H7 (cell line): ENCODE measurements at regions not wholly inside any gene's neighbourhood (a gene's known extent, or its start where the extent isn't known, plus 50 kb on each side); places are given as distances from the start of the nearest gene placed in this dataset.
A peak's percentile ranks its signal among the peaks of the same experiment; 100 is the strongest.

Source experiments
- DNase-seq: peaks from one replicate; pipeline ENCODE4 v3.0.0; 2012
- H3K27me3 ChIP-seq: 2 replicates; pipeline ENCODE4 v1.6.0; 2011; ENCODE audit warnings: mild to moderate bottlenecking, low read length; ENCODE audit not compliant: control insufficient read depth, insufficient read depth
- H3K36me3 ChIP-seq: replicated peaks from 2 replicates; pipeline ENCODE4 v1.5.1; 2011; ENCODE audit warnings: low read length; ENCODE audit not compliant: control insufficient read depth, insufficient read depth
- H3K4me3 ChIP-seq: 2 replicates; pipeline ENCODE4 v1.5.1; 2011; ENCODE audit warnings: low read depth, mild to moderate bottlenecking, control low read depth, low read length, moderate library complexity; ENCODE audit not compliant: insufficient read depth

DNA sequence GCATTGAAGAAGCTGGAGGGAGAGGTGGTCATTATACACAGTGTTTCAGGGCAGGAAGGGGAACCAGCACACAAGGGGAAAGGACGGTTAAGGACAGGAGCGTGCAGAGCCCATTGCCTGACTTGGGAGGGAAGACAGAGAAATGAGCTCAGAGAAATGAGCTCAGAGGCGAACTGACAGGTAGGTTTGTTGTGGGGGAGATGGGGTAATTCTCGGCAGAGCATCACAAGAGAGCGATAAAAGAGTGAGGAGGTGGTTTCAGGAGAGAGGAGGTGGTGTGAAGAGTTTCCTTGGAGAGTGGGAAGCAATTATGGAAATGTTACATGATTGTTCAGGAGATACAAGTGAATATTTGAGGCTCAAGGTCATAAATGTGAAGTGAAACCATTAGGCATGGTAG is 61.0 kb downstream of the MRGPRX1 start:
- DNase-seq = no peak
- Histone ChIP-seq H3K36me3 (no peaks in the 10 kb centered on the region), H3K4me3 (no peak overlapping the region), H3K27me3 (no peaks in the 10 kb centered on the region; the same call in 1 of the 2 replicates)

DNA sequence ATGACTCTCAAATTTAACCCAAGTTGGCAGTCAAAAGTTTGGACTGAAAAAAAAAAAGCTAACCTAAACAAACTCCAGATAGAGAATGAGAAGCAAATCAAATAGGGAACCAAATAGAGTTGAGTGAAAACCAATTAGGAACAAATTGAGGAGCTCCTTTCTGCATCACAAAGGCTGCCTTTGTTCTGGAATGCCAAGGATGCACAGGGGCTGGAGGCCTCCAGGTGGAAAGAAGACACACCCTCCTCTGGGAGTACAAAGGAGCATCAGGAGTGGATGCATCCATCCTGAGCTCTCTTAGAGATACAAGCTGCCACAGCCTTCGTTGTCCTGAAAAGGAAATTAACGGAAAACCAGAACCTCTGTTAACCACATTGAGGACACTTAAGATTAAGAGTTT is 73.3 kb downstream of the MRGPRX1 start:
- H3K4me3 ChIP-seq = no peak overlapping the region
- H3K36me3 ChIP-seq = no peaks in the 10 kb centered on the region
- H3K27me3 ChIP-seq = no peaks in the 10 kb centered on the region
- DNase-seq = peak; percentile 45

DNA sequence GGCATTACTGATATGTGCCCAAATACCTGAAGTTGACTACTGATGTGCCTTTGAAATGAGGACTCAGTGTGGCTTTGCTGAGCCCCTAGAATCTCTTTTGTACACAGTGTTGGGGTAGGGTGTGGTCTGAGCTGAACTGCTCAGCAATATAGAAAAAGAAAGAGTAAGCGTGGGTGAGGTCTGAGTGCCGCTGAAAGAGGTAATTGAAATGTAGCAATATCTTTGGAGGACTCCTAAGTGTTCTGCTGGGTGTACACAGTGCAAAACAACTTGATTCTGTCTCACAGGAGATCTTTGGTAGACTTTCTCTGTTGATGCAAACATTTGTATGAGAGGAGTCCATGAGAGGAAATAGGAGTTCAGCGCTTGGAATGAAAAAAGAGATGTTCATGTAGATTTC is 73.7 kb upstream of the PTPN5 start:
- Histone ChIP-seq H3K27me3 (no peaks in the 10 kb centered on the region), H3K36me3 (no peaks in the 10 kb centered on the region), H3K4me3 (no peak overlapping the region)
- no peak for DNase-seq

DNA sequence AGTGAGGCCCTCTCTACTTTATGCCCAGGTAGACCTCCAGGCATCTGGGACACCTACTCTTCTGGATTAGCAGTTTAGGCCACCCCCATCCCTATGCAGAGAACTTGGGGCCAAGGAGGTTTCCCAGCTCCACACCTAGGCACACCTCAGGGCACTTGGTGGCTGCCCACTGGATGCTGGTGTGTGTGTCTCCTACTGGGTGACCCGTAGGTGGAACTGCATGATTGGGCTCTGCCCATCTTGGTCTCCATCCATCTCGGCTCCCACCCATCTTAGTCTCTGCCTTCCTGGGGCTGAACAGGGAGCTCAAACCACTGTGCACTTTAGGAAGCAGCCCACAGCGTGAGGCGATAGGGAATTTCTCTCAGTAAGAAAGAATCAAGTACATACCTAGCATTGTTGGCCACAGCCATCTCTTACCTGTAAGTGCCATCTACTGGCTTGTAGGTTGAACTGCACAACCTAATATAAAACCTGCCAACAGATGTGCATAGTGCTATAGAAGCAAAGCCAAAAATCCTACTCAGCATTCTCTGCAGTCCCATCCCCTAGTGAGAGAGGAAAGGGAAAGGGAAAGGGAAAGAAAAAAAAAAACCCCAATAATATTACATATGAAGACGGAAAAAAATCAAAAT is 61.6 kb upstream of the PTPN5 start:
- Histone ChIP-seq H3K4me3 (no peak overlapping the region), H3K27me3 (no peaks in the 10 kb centered on the region), H3K36me3 (no peaks in the 10 kb centered on the region)
- DNase-seq = peak; percentile 8

DNA sequence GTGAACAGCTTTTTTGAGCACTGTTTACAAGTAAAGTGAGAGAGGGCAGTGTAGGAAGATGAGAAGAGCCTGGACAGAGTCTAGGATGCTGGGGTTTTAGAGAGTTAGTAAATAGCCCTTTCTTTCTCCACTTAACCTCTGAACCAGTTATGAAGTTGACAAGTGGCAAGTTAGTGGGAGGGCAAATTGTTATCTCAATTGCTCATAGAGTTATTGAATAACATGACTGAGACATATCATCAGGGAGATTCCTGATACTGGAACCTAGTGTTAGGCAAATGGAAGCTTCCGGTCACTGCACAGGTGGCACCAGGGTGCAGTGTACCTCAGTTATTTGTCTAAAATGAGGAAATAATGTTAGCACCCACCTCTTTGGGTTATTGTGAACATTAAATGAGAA is 57.8 kb upstream of the PTPN5 start:
- no peaks in the 10 kb centered on the region for H3K27me3 ChIP-seq
- no peak overlapping the region for H3K4me3 ChIP-seq
- no peak for DNase-seq
- no peaks in the 10 kb centered on the region for H3K36me3 ChIP-seq

DNA sequence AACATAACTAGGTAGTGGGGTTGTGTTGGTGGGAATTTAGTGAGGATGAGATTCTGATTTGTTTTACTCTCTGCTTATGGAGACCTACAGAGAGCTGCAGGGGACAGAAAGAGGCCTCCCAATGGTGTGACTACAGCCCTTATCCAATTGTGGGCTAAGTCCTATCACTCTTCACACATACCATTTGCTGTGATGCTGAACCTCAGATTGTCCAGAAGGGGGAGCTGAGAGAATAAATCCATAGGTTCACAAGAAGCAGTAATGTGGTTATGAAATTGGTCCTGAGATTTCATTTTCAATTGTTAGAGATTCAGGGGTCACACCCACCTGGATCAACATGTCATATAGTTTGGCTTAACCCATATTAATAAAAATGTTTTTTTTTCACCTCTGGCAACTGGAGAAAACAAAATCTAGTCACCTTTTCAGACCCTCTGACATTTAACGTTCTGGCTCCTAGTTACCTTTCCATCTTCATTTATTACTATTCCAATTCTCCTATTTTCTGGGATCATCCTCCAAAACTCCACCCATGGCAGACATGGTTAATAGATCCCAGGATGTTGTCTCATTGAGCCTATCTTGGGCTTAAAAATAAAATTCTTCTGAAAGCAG is 53.3 kb upstream of the PTPN5 start:
- Histone ChIP-seq H3K4me3 (no peak overlapping the region), H3K27me3 (no peaks in the 10 kb centered on the region), H3K36me3 (no peaks in the 10 kb centered on the region)
- DNase-seq = peak; percentile 37
